ENCODE measurements at regions not wholly inside any gene's neighbourhood (a gene's known extent, or its start where the extent isn't known, plus 50 kb on each side); places are given as distances from the start of the nearest gene placed in this dataset.

DNA sequence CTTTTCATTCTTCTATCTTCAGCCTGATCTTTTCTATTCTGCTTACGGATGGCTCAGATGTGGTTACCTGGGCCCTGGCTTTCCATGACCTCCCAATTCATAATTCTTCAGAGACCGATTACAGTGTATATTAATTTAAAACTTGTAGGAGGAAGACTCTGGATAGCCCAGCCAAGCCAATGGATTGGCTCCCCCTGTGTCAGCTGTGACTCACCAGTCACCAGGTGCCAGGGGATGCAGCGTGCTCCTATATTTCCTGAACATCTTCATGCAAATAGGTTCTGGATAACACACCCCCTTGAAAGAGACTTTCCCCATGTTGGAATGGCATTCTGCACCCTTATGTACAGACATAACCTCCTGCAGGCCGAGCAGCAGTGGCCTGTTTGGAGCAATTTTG, 208.3 kb upstream of the WSCD1 start:
- TF ChIP-seq POLR2A (IDR thresholded peaks at IDR 0.05; ENCODE audit: low read depth) (no peak), POLR2AphosphoS5 (IDR thresholded peaks at IDR 0.05) (no peak)

Data from esophagus muscularis mucosa (tissue), 2 donors.